ENCODE measurements at regions not wholly inside any gene's neighbourhood (a gene's known extent, or its start where the extent isn't known, plus 50 kb on each side); places are given as distances from the start of the nearest gene placed in this dataset.
A peak's percentile ranks its signal among the peaks of the same experiment; 100 is the strongest.

DNA sequence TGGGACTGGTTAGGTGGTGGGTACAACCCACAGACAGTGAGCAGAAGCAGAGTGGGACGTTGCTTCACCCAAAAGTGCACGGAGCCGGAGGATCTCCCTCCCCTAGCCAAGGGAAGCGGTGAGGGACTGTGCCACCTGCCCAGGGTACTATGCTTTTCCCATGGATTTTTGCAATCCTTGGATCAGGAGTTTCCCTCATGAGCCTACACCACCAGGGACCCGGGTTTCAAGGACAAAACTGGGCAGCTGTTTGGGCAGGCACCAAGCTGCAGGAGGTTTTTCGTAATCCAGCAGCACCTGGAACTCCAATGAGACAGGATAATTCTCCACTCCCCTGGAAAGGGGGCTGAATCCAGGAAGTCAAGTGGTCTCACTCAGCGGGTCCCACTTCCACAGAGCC, 209.1 kb upstream of the CXCL12 start:
- DNase-seq (no peak), ATAC-seq (no peak)
- no peaks in the 10 kb centered on the region for H3K36me3 ChIP-seq
- no peak overlapping the region for H3K27ac ChIP-seq
- WGBS, 2 donors: 81 to 92% methylated on average over 7 of the region's 7 CpGs
- H3K4me3 ChIP-seq: no peak overlapping the region
- H3K4me1 ChIP-seq: no peaks in the 10 kb centered on the region
- TF ChIP-seq, protein P1, sequence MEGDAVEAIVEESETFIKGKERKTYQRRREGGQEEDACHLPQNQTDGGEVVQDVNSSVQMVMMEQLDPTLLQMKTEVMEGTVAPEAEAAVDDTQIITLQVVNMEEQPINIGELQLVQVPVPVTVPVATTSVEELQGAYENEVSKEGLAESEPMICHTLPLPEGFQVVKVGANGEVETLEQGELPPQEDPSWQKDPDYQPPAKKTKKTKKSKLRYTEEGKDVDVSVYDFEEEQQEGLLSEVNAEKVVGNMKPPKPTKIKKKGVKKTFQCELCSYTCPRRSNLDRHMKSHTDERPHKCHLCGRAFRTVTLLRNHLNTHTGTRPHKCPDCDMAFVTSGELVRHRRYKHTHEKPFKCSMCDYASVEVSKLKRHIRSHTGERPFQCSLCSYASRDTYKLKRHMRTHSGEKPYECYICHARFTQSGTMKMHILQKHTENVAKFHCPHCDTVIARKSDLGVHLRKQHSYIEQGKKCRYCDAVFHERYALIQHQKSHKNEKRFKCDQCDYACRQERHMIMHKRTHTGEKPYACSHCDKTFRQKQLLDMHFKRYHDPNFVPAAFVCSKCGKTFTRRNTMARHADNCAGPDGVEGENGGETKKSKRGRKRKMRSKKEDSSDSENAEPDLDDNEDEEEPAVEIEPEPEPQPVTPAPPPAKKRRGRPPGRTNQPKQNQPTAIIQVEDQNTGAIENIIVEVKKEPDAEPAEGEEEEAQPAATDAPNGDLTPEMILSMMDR (IDR thresholded peaks at IDR 0.05): no peak
- peaks cover 0 to 7% (median 0%) of the 10 kb centered on the region in 11 donors for H3K9me3 ChIP-seq
- intact Hi-C loops (cut with DNase I): no loop called here
- peaks cover 0 to 16% (median 0%) of the 10 kb centered on the region in 7 donors for H3K27me3 ChIP-seq

DNA sequence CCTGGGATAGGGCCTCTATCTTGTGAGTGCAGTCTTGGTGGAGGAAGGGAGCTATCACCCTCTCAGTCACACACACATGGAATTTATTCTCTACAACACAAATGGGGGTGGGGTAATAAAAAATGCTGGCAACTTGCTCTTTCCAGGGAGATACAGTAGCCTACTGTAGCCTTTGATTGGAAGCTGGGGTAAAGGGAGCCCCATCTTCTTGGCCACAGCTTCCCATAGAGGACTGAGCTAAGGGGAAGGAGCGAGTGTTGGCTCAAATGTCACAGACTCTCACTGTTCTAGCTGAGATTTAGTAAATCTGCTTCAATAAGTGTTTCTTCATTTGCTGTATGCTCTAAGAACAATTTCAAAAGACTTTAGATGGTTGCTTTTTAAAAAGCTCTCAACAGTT, 222.2 kb upstream of the CXCL12 start:
- intact Hi-C loops (cut with DNase I): no loop called here
- DNase-seq (no peak), ATAC-seq (no peak)
- H3K27me3 ChIP-seq: peaks cover 0 to 17% (median 2%) of the 10 kb centered on the region in 7 donors
- H3K4me3 ChIP-seq: no peak overlapping the region
- no peaks in the 10 kb centered on the region for H3K9me3 ChIP-seq
- H3K36me3 ChIP-seq: no peaks in the 10 kb centered on the region
- TF ChIP-seq, protein P1 (IDR thresholded peaks at IDR 0.05): no peak
- H3K27ac ChIP-seq: no peak overlapping the region
- no peaks in the 10 kb centered on the region for H3K4me1 ChIP-seq
- 86 to 91% methylated on average over 1 of the region's 1 CpG for WGBS, 2 donors

DNA sequence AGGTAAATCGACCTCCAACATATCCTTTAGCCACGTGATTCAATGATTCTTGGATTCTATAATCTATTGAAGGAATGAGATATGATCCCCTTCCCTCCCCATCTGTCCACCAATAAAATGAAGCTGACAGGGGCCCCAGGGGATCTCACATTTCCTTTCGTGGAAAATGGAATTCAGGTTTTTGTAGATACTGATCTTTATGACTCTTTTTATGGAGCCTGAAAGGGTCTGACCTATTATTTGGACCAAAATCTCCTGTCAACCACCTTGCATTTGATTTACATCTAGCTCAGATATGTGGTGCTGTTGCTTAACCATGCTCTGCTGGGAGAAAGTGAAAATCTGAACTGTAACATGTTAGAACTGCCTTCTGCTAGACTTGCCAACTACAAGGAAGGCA, 234.0 kb upstream of the CXCL12 start:
- Histone ChIP-seq H3K4me1 (no peaks in the 10 kb centered on the region), H3K27me3 (no peaks in the 10 kb centered on the region), H3K4me3 (no peak overlapping the region), H3K9me3 (no peaks in the 10 kb centered on the region), H3K27ac (no peak overlapping the region), H3K36me3 (no peaks in the 10 kb centered on the region)
- WGBS, 2 donors: 70 to 78% methylated on average over 3 of the region's 3 CpGs
- ATAC-seq (no peak), DNase-seq (no peak)
- intact Hi-C loops (cut with DNase I): no loop called here
- TF ChIP-seq, protein P1 (IDR thresholded peaks at IDR 0.05): no peak

DNA sequence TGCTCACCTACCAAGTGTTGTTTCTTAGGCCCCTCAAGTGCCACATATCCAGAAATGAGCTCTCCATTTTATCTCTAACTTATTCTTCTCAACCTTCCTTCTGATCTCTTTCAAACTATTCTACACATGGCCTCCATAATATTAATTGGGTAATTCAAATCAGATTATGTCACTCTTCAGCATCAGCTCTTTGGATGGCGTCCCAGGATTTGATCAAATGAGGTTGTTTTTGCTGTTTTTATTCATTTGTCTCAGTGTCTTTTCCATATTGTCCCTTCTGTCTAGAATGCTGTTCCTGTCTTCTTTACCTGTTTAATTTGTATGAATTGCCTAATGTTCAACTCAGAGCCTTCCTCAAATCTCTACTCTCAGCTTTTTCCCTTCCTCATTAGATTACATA, 234.6 kb upstream of the CXCL12 start:
- 0% methylated on average over 1 of the region's 1 CpG for WGBS, 2 donors
- ATAC-seq (no peak), DNase-seq (no peak)
- Histone ChIP-seq H3K9me3 (no peaks in the 10 kb centered on the region), H3K36me3 (no peaks in the 10 kb centered on the region), H3K4me1 (no peaks in the 10 kb centered on the region), H3K27me3 (no peaks in the 10 kb centered on the region), H3K27ac (no peak overlapping the region), H3K4me3 (no peak overlapping the region)
- intact Hi-C loops (cut with DNase I): no loop called here
- TF ChIP-seq, protein P1 (IDR thresholded peaks at IDR 0.05): no peak

DNA sequence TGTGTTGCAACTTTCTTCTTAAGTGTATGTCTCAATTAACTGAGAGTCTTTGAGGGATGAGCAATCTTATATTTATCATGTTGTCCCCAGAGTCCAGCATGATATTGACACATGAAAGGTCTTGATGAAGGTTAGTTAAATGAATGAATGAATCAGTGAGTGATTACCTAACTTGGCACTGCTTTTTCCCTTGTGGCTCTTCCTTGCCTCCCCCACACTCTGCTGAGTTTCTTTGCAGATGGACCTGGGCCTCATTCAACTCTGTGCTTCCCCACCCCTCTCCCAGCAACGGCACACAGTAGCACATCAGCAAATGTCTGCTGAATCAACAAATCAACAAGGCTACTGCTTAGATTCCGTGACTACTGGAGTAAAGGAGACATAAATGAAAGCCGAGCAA, 235.1 kb upstream of the CXCL12 start:
- DNase-seq (no peak), ATAC-seq (peak in 1 of 8 donors; percentile 73)
- Histone ChIP-seq H3K4me1 (no peaks in the 10 kb centered on the region), H3K27me3 (no peaks in the 10 kb centered on the region), H3K4me3 (no peak overlapping the region), H3K9me3 (no peaks in the 10 kb centered on the region), H3K27ac (no peak overlapping the region), H3K36me3 (no peaks in the 10 kb centered on the region)
- TF ChIP-seq, protein P1 (IDR thresholded peaks at IDR 0.05): no peak
- WGBS, 2 donors: 62 to 68% methylated on average over 3 of the region's 3 CpGs
- intact Hi-C loops (cut with DNase I): no loop called here

All from heart right ventricle (tissue), 16 donors.